ENCODE measurements at regions not wholly inside any gene's neighbourhood (a gene's known extent, or its start where the extent isn't known, plus 50 kb on each side); places are given as distances from the start of the nearest gene placed in this dataset.

- no peak for TF ChIP-seq CTCF (IDR thresholded peaks at IDR 0.05)
- TF ChIP-seq POLR2A (IDR thresholded peaks at IDR 0.05), result no peak
- TF ChIP-seq EP300 (IDR thresholded peaks at IDR 0.05), result no peak
These were observed 619.3 kb upstream of the ZNF608 start for GRCh38 chr5:125365747-125366146.

Measured in tibial nerve (tissue), 4 donors.